ENCODE measurements at regions not wholly inside any gene's neighbourhood (a gene's known extent, or its start where the extent isn't known, plus 50 kb on each side); places are given as distances from the start of the nearest gene placed in this dataset.
"Not testable (repeated sequence)": the region's sequence is repeated elsewhere in the genome, so short reads cannot be mapped to it uniquely, and the experiment has no call there.

DNA sequence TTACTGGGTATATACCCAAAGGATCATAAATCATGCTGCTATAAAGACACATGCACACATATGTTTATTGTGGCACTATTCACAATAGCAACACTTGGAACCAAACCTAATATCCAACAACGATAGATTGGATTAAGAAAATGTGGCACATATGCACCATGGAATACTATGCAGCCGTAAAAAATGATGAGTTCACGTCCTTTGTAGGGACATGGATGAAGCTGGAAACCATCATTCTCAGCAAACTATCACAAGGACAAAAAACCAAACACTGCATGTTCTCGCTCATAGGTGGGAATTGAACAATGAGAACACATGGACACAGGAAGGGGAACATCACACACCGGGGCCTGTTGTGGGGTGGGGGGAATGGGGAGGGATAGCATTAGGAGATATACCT, 744.0 kb downstream of the SH3BGRL start:
- not testable (repeated sequence) for TF ChIP-seq POLR2A (IDR thresholded peaks at IDR 0.05; ENCODE audit: low read length); GATA1 (IDR thresholded peaks at IDR 0.05; ENCODE audit: low read depth, low read length)

Data from erythroblast (primary cell).